AG10803 (cell line): ENCODE measurements at regions not wholly inside any gene's neighbourhood (a gene's known extent, or its start where the extent isn't known, plus 50 kb on each side); places are given as distances from the start of the nearest gene placed in this dataset.

Source experiments
- DNase-seq: peaks from one replicate; pipeline ENCODE4 v3.0.0; 2010; ENCODE audit warnings: low read depth
- H3K4me3 ChIP-seq: 2 replicates; pipeline ENCODE4 v1.5.1; 2011; ENCODE audit warnings: mild to moderate bottlenecking, low read length, control low read depth
- TF ChIP-seq, protein P1 (sequence below): conservative IDR thresholded peaks from 2 replicates; pipeline ENCODE4 v1.5.1; 2011; ENCODE audit warnings: mild to moderate bottlenecking, low read length, control low read depth, inconsistent platforms

GRCh38 chr5:161138751-161139455, 286.9 kb upstream of the ATP10B start:
- TF ChIP-seq, protein P1, sequence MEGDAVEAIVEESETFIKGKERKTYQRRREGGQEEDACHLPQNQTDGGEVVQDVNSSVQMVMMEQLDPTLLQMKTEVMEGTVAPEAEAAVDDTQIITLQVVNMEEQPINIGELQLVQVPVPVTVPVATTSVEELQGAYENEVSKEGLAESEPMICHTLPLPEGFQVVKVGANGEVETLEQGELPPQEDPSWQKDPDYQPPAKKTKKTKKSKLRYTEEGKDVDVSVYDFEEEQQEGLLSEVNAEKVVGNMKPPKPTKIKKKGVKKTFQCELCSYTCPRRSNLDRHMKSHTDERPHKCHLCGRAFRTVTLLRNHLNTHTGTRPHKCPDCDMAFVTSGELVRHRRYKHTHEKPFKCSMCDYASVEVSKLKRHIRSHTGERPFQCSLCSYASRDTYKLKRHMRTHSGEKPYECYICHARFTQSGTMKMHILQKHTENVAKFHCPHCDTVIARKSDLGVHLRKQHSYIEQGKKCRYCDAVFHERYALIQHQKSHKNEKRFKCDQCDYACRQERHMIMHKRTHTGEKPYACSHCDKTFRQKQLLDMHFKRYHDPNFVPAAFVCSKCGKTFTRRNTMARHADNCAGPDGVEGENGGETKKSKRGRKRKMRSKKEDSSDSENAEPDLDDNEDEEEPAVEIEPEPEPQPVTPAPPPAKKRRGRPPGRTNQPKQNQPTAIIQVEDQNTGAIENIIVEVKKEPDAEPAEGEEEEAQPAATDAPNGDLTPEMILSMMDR = no peak

GRCh38 chr5:161134956-161135355, 282.9 kb upstream of the ATP10B start:
- no peak for DNase-seq
- TF ChIP-seq, protein P1 = no peak
- no peak overlapping the region for H3K4me3 ChIP-seq

More at GRCh38 chr5:161138751-161139455, 286.9 kb upstream of the ATP10B start:
- no peak overlapping the region for H3K4me3 ChIP-seq
- no peak for DNase-seq

GRCh38 chr5:161134083-161134482, 282.1 kb upstream of the ATP10B start:
- TF ChIP-seq, protein P1 = no peak
- no peak for DNase-seq
- no peak overlapping the region for H3K4me3 ChIP-seq

DNA sequence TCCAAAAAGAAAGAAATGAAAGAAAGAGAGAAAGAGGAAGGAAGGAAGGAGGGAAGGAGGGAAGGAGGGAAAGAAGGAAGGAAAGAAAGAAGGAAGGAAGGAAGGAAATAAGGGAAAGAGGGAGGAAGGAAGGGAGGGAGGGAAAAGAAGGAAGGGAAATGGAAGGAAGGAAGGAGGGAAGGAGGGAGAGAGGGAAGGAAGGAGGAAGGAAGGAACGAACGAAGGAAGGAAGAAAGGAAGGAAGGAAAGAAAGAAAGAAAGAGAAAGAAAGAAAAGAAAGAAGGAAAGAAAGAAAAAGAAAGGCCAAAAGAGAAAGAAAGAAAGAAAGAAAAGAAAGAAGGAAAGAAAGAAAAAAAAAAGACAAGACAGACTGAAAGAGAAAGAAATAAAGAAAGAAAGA, 263.9 kb upstream of the ATP10B start:
- H3K4me3 ChIP-seq = no peak overlapping the region
- DNase-seq = no peak
- TF ChIP-seq, protein P1 = no peak

GRCh38 chr5:161112371-161112770, 260.4 kb upstream of the ATP10B start:
- no peak overlapping the region for H3K4me3 ChIP-seq
- TF ChIP-seq, protein P1 = no peak
- DNase-seq = no peak

GRCh38 chr5:161105525-161105924, 253.5 kb upstream of the ATP10B start:
- DNase-seq = peak; percentile 56
- TF ChIP-seq, protein P1 = no peak
- H3K4me3 ChIP-seq = no peak overlapping the region

DNA sequence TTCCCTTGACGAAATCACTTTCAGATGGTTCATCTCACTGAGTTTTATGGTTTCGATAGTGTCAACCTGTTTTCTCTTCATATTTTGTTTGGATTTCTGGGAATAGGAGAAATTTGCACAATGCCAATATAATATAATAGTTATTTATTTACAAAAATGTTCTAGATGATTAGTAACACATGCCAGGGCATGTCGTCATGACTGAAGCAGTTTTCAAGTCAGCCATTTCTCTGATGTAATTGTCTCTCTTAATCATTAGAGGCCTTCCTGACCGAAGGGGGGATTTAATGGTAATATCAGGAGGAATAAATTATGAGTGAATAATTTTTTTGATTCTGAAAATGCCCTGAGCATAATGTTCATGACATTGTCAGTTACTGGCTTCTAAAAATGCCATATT, 246.5 kb upstream of the ATP10B start:
- H3K4me3 ChIP-seq = no peak overlapping the region
- no peak for DNase-seq
- TF ChIP-seq, protein P1 = no peak
